ENCODE measurements at regions not wholly inside any gene's neighbourhood (a gene's known extent, or its start where the extent isn't known, plus 50 kb on each side); places are given as distances from the start of the nearest gene placed in this dataset.

DNA sequence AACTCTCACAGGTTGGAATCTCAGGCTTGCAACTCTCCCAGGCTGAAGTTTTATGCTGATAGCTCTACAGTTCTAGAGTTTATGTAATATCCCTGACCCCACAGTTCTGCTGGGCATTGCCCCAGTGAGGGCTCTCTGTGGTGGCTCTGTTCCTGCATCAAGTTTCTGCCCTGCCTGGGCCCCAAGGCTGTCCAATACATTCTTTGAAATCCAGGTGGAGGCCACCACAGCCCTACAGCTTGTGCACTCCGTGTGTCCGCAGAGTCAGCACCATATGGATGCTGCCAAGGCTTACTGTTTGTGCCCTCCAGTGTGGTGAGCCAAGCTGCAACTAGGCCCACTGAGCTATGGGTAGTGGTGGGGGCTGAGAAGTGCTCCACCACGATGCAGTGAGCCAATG, 1141.2 kb upstream of the EPHA6 start:
- TF ChIP-seq, protein P1, sequence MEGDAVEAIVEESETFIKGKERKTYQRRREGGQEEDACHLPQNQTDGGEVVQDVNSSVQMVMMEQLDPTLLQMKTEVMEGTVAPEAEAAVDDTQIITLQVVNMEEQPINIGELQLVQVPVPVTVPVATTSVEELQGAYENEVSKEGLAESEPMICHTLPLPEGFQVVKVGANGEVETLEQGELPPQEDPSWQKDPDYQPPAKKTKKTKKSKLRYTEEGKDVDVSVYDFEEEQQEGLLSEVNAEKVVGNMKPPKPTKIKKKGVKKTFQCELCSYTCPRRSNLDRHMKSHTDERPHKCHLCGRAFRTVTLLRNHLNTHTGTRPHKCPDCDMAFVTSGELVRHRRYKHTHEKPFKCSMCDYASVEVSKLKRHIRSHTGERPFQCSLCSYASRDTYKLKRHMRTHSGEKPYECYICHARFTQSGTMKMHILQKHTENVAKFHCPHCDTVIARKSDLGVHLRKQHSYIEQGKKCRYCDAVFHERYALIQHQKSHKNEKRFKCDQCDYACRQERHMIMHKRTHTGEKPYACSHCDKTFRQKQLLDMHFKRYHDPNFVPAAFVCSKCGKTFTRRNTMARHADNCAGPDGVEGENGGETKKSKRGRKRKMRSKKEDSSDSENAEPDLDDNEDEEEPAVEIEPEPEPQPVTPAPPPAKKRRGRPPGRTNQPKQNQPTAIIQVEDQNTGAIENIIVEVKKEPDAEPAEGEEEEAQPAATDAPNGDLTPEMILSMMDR (conservative IDR thresholded peaks at IDR 0.05; ENCODE audit: low read depth, low read length): no peak
- no peak for TF ChIP-seq EZH2phosphoT487 (IDR thresholded peaks at IDR 0.05; ENCODE audit: borderline replicate concordance, low read length)
- no peak for TF ChIP-seq EZH2 (IDR thresholded peaks at IDR 0.05; ENCODE audit: low read length, unreplicated experiment)

Data from PC-3 (cell line).